HG03432 (cell line): ENCODE measurements at regions not wholly inside any gene's neighbourhood (a gene's known extent, or its start where the extent isn't known, plus 50 kb on each side); places are given as distances from the start of the nearest gene placed in this dataset.

ENCODE experiments used
- ATAC-seq: cut with Tn5 transposase; IDR thresholded peaks from one replicate; pipeline ENCODE4 v1.9.1; 2021; ENCODE audit warnings: mild to moderate bottlenecking, moderate library complexity; ENCODE audit not compliant: unreplicated experiment

GRCh38 chr2:41621095-41621494 lies 426.7 kb upstream of the PKDCC start:
- no peak for ATAC-seq

- ATAC-seq: no peak
Measured at GRCh38 chr2:41621563-41621962, 426.3 kb upstream of the PKDCC start.

- ATAC-seq: no peak
Measured at GRCh38 chr2:41622301-41622700, 425.5 kb upstream of the PKDCC start.

- ATAC-seq: no peak
Measured at GRCh38 chr2:41626936-41627335, 420.9 kb upstream of the PKDCC start.

- ATAC-seq: no peak
Measured at GRCh38 chr2:41634686-41635085, 413.1 kb upstream of the PKDCC start.

- ATAC-seq: no peak
Measured at GRCh38 chr2:41644936-41645335, 402.9 kb upstream of the PKDCC start.

GRCh38 chr2:41647468-41648050 lies 400.3 kb upstream of the PKDCC start:
- no peak for ATAC-seq

GRCh38 chr2:41657226-41657625 lies 390.6 kb upstream of the PKDCC start:
- no peak for ATAC-seq

- no peak for ATAC-seq
Measured at GRCh38 chr2:41659758-41660157, 388.1 kb upstream of the PKDCC start.

GRCh38 chr2:41662461-41662860 lies 385.4 kb upstream of the PKDCC start:
- ATAC-seq: no peak

GRCh38 chr2:41663056-41663455 lies 384.8 kb upstream of the PKDCC start:
- no peak for ATAC-seq

GRCh38 chr2:41668529-41668928 lies 379.3 kb upstream of the PKDCC start:
- no peak for ATAC-seq

GRCh38 chr2:41678639-41679038 lies 369.2 kb upstream of the PKDCC start:
- no peak for ATAC-seq

- ATAC-seq: no peak
Measured at GRCh38 chr2:41686156-41686555, 361.7 kb upstream of the PKDCC start.

GRCh38 chr2:41691561-41691960 lies 356.3 kb upstream of the PKDCC start:
- no peak for ATAC-seq

GRCh38 chr2:41694536-41695049 lies 353.2 kb upstream of the PKDCC start:
- ATAC-seq: no peak

- ATAC-seq: no peak
Measured at GRCh38 chr2:41695198-41696113, 352.4 kb upstream of the PKDCC start.

GRCh38 chr2:41697389-41697788 lies 350.4 kb upstream of the PKDCC start:
- no peak for ATAC-seq

GRCh38 chr2:41698678-41699422 lies 349.0 kb upstream of the PKDCC start:
- ATAC-seq: no peak

- ATAC-seq: no peak
Measured at GRCh38 chr2:41701231-41701630, 346.6 kb upstream of the PKDCC start.

GRCh38 chr2:41703123-41703522 lies 344.7 kb upstream of the PKDCC start:
- no peak for ATAC-seq
